Endothelial cell of umbilical vein (primary cell): ENCODE measurements at regions not wholly inside any gene's neighbourhood (a gene's known extent, or its start where the extent isn't known, plus 50 kb on each side); places are given as distances from the start of the nearest gene placed in this dataset.

Experiments
- BruUV-seq: library from RNA; stranded (reverse); fragments of 400-500 nt; replicated peaks from 2 replicates; lab custom pipeline; 2021; lab: Mats Ljungman, UMichigan
- CTCF ChIA-PET: fragments of 300-600, 350-600 bp; sonication (Branson Sonifier 250); formaldehyde crosslinking; loops from one replicate; lab custom pipeline; 2021; ENCODE audit warnings: antibody characterized with exemption, inconsistent platforms; lab: Charles Lee
- POLR2A ChIA-PET: fragments of 300-600, 350-600 bp; sonication (Branson Sonifier 250); formaldehyde crosslinking; loops from one replicate; lab custom pipeline; 2021; ENCODE audit warnings: antibody characterized with exemption, inconsistent platforms; lab: Charles Lee
- DNase-seq: peaks from one replicate; pipeline ENCODE4 v3.0.0-alpha.2; 2011; ENCODE audit warnings: low read depth, low spot score
- FAIRE-seq: peaks from 2 replicates; lab custom pipeline; 2011; peaks lifted over from hg19 to GRCh38; lab: Jason Lieb, UNC
- H2AFZ ChIP-seq: 2 replicates; pipeline ENCODE4 v1.6.0; 2012; ENCODE audit warnings: low read depth, low read length, control low read depth, inconsistent platforms
- H3K27ac ChIP-seq: 2 replicates; pipeline ENCODE4 v1.5.1; 2011; ENCODE audit warnings: low read depth, mild to moderate bottlenecking, control low read depth, low read length, moderate library complexity; ENCODE audit not compliant: insufficient read depth
- H3K27me3 ChIP-seq, 2 experiments: 2 replicates each; pipeline versions ENCODE4 v1.6.0 to v1.6.1; 2011; ENCODE audit warnings: low read length in 2 of 2, mixed read lengths in 1 of 2; ENCODE audit not compliant: control insufficient read depth in 2 of 2, insufficient read depth in 2 of 2
- H3K36me3 ChIP-seq, 2 experiments: 2 replicates in 1 of 2; 3 replicates in 1 of 2; pipeline ENCODE4 v1.5.1; 2011; ENCODE audit warnings: low read length in 2 of 2, mild to moderate bottlenecking in 1 of 2, moderate library complexity in 1 of 2; ENCODE audit not compliant: control insufficient read depth in 2 of 2, insufficient read depth in 2 of 2; ENCODE audit errors: extremely low read depth in 1 of 2
- H3K4me1 ChIP-seq: 3 replicates; pipeline ENCODE4 v1.5.1; 2011; ENCODE audit warnings: mild to moderate bottlenecking, low read length; ENCODE audit not compliant: control insufficient read depth, insufficient read depth; ENCODE audit errors: extremely low read depth
- H3K4me2 ChIP-seq: 2 replicates; pipeline ENCODE4 v1.6.1; 2011; ENCODE audit warnings: low read length, control low read depth, mixed read lengths; ENCODE audit not compliant: insufficient read depth
- H3K4me3 ChIP-seq, 3 experiments: fragments of 200-600 bp in 1 of 3; sonication (generic), shearing (Covaris generic) in 1 of 3; replicated peaks in 1 of 3; 2 replicates each; pipeline ENCODE4 v1.5.1; 2011 to 2016; ENCODE audit warnings: control low read depth in 3 of 3, low read length in 3 of 3, mild to moderate bottlenecking in 2 of 3, inconsistent platforms in 1 of 3, low read depth in 1 of 3, moderate library complexity in 1 of 3; ENCODE audit not compliant: insufficient read depth in 1 of 3
- H3K79me2 ChIP-seq: 2 replicates; pipeline ENCODE4 v1.6.0; 2012; ENCODE audit warnings: low read length, inconsistent platforms; ENCODE audit not compliant: control insufficient read depth, insufficient read depth
- H3K9ac ChIP-seq: replicated peaks from 2 replicates; pipeline ENCODE3; 2011; ENCODE audit warnings: low read length, control low read depth; ENCODE audit not compliant: insufficient read depth; ENCODE audit errors: extremely low read depth
- H3K9me1 ChIP-seq: replicated peaks from 3 replicates; pipeline ENCODE4 v1.6.0; 2011; ENCODE audit warnings: mild to moderate bottlenecking, low read length; ENCODE audit not compliant: control insufficient read depth, insufficient read depth; ENCODE audit errors: extremely low read depth
- H3K9me3 ChIP-seq: replicated peaks from 2 replicates; pipeline ENCODE4 v1.5.1; 2012; ENCODE audit warnings: low read length, inconsistent platforms; ENCODE audit not compliant: control insufficient read depth, insufficient read depth
- H4K20me1 ChIP-seq: replicated peaks from 2 replicates; pipeline ENCODE3; 2011; ENCODE audit warnings: mild to moderate bottlenecking, low read length; ENCODE audit not compliant: control insufficient read depth, insufficient read depth; ENCODE audit errors: extremely low read depth
- CTCF ChIP-seq, 2 donors: IDR thresholded peaks; 1 replicate in 1 of 2; 2 replicates in 1 of 2; pipeline ENCODE4 v1.5.1; 2011; ENCODE audit warnings: low read length in 2 of 2, mild to moderate bottlenecking in 2 of 2, moderate library complexity in 2 of 2, control low read depth in 1 of 2, inconsistent platforms in 1 of 2, low read depth in 1 of 2; ENCODE audit not compliant: insufficient read depth in 1 of 2; ENCODE audit errors: extremely low read depth in 1 of 2
- EZH2 ChIP-seq: IDR thresholded peaks from 2 replicates; pipeline ENCODE4 v1.6.1; 2012; ENCODE audit warnings: borderline replicate concordance, low read depth, mild to moderate bottlenecking, moderate library complexity, low read length, inconsistent platforms; ENCODE audit not compliant: severe bottlenecking
- FOS ChIP-seq: IDR thresholded peaks from 2 replicates; pipeline ENCODE4 v1.6.1; 2011; ENCODE audit warnings: mild to moderate bottlenecking, low read length, moderate library complexity, borderline replicate concordance; ENCODE audit not compliant: insufficient read depth
- GATA2 ChIP-seq: IDR thresholded peaks from 2 replicates; pipeline ENCODE4 v1.7.0; 2011; ENCODE audit warnings: low read depth, mild to moderate bottlenecking, moderate library complexity, mixed read lengths, low read length; ENCODE audit not compliant: insufficient read length, insufficient read depth
- JUN ChIP-seq: IDR thresholded peaks from 2 replicates; pipeline ENCODE4 v1.6.1; 2011; ENCODE audit warnings: borderline replicate concordance, low read depth; ENCODE audit not compliant: insufficient read length, insufficient read depth
- MAX ChIP-seq: IDR thresholded peaks from 2 replicates; pipeline ENCODE4 v1.6.1; 2011; ENCODE audit not compliant: insufficient read depth, insufficient read length
- MYC ChIP-seq: IDR thresholded peaks from one replicate; pipeline ENCODE4 v1.6.1; 2011; ENCODE audit warnings: mild to moderate bottlenecking, low read depth, low read length
- POLR2A ChIP-seq: IDR thresholded peaks from 2 replicates; pipeline ENCODE4 v1.6.1; 2012; ENCODE audit warnings: low read depth, mild to moderate bottlenecking, control low read depth, low read length
- POLR2AphosphoS5 ChIP-seq: IDR thresholded peaks from 2 replicates; pipeline ENCODE4 v1.6.1; 2012; ENCODE audit warnings: low read depth, mild to moderate bottlenecking, control low read depth, low read length, moderate library complexity; ENCODE audit not compliant: insufficient read depth
- dilution Hi-C: fragments of 300-500 bp; cut with MboI; formaldehyde crosslinking; loops from one replicate; pipeline ENCODE4 v1.15.0; 2019; ENCODE audit warnings: low sequenced_read_pairs; ENCODE audit not compliant: extremely low pct_ligation_motif_present
- intact Hi-C: fragments of 100-400 bp; cut with micrococcal nuclease; formaldehyde crosslinking; loops from one replicate; pipeline ENCODE4 v1.10.0; 2022

- dilution Hi-C loops: no loop called here
- Histone ChIP-seq H2AFZ (no peak overlapping the region), H3K9me1 (no peaks in the 10 kb centered on the region), H3K36me3 (no peaks in the 10 kb centered on the region), H3K9me3 (no peaks in the 10 kb centered on the region), H4K20me1 (no peaks in the 10 kb centered on the region), H3K27me3 (no peaks in the 10 kb centered on the region), H3K79me2 (no peaks in the 10 kb centered on the region), H3K4me3 (no peak overlapping the region), H3K4me2 (no peak overlapping the region), H3K9ac (no peak overlapping the region), H3K4me1 (no peaks in the 10 kb centered on the region), H3K27ac (no peak overlapping the region)
- no TSS peak for BruUV-seq
- ChIA-PET CTCF (no interaction called here), POLR2A (no interaction called here)
- DNase-seq (no peak), FAIRE-seq (no peak)
- TF ChIP-seq EZH2: no peak
- TF ChIP-seq CTCF (IDR thresholded peaks at IDR 0.05; ENCODE audit: extremely low read depth in 1 of 2, insufficient read depth in 1 of 2, low read depth in 1 of 2, low read length in 2 of 2): no peak
- no peak for TF ChIP-seq POLR2AphosphoS5
- TF ChIP-seq FOS: no peak
- TF ChIP-seq JUN: no peak
- no peak for TF ChIP-seq MAX
- TF ChIP-seq POLR2A: no peak
- TF ChIP-seq GATA2: no peak
- no peak for TF ChIP-seq MYC
- intact Hi-C loops: no loop called here
Measured at GRCh38 chr12:97701901-97702300, 239.3 kb downstream of the RMST start.
